ENCODE measurements at regions not wholly inside any gene's neighbourhood (a gene's known extent, or its start where the extent isn't known, plus 50 kb on each side); places are given as distances from the start of the nearest gene placed in this dataset.
A peak's percentile ranks its signal among the peaks of the same experiment; 100 is the strongest.

DNA sequence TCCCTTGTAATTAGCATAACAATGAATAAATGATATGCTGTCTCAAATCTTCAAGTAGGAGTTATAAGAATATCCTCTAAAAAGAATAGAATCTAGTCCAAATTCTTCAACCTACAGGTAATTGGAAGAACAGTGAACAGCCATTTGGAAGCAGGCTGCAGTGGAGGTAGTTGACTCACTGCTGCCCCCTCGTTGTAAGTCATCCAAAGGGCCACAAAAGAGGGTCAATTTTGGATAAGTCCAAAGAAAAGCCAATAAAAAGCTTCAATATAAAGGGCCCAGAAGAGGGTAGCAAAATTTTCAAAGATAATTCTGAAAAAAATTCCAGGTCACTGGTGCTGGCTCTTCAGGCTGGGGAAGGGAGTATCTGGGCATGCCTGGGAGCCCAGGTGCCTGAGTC, 60.8 kb upstream of the SSTR4 start (continued):
- TF ChIP-seq RAD21 (CRISPR knock-in tag; conservative IDR thresholded peaks at IDR 0.05 in 1 of 2, IDR thresholded peaks at IDR 0.05 in 1 of 2) (peak; percentile 71 to 79), ZBTB1 (CRISPR knock-in tag; IDR thresholded peaks at IDR 0.05; ENCODE audit: borderline replicate concordance, low read depth) (no peak), KLF6 (CRISPR knock-in tag; IDR thresholded peaks at IDR 0.05; ENCODE audit: borderline replicate concordance) (no peak), SAP30 (IDR thresholded peaks at IDR 0.05; ENCODE audit: borderline replicate concordance, insufficient read depth, low read depth, low read length, poor library complexity, severe bottlenecking) (no peak), SMC3 (conservative IDR thresholded peaks at IDR 0.05; ENCODE audit: insufficient read depth, low read depth, low read length) (peak; percentile 78; the same call in 1 of the 2 replicates), RBM17 (IDR thresholded peaks at IDR 0.05; ENCODE audit: borderline replicate concordance, low read depth, low read length) (no peak), ZNF232 (CRISPR knock-in tag; IDR thresholded peaks at IDR 0.05) (no peak), SP2 (IDR thresholded peaks at IDR 0.05; ENCODE audit: extremely low read depth, low read depth, low read length, poor library complexity, severe bottlenecking) (no peak)
- TF ChIP-seq, protein P1, sequence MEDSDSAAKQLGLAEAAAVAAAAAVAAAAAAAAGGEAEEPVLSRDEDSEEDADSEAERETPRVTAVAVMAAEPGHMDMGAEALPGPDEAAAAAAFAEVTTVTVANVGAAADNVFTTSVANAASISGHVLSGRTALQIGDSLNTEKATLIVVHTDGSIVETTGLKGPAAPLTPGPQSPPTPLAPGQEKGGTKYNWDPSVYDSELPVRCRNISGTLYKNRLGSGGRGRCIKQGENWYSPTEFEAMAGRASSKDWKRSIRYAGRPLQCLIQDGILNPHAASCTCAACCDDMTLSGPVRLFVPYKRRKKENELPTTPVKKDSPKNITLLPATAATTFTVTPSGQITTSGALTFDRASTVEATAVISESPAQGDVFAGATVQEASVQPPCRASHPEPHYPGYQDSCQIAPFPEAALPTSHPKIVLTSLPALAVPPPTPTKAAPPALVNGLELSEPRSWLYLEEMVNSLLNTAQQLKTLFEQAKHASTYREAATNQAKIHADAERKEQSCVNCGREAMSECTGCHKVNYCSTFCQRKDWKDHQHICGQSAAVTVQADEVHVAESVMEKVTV (CRISPR knock-in tag; IDR thresholded peaks at IDR 0.05), result peak; percentile 56; the same call in 1 of the 2 replicates

Measured in K562 (cell line).